HG03378 (cell line): ENCODE measurements at regions not wholly inside any gene's neighbourhood (a gene's known extent, or its start where the extent isn't known, plus 50 kb on each side); places are given as distances from the start of the nearest gene placed in this dataset.

Source experiments
- ATAC-seq: cut with Tn5 transposase; IDR thresholded peaks from one replicate; pipeline ENCODE4 v1.9.1; 2021; ENCODE audit warnings: mild to moderate bottlenecking, moderate library complexity; ENCODE audit not compliant: unreplicated experiment

DNA sequence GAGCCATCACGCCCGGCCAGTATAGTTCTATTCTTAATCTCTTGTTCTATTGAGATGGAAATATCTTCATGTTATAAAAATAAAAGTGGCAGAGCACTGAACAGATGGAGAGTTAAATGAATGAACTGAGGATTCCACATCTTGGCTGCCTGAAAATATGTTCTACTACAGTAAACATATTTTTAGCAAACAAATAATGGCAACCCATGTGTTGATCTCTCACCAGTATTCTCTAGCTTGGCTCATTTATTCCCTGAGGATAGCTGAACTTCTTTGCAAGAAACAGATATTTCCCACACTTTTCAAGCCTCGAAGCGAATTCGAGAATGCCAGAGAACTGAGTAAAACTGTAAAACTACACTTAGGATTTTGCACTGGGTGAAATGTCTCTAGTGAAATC, 58.9 kb downstream of the DIRAS3 start:
- ATAC-seq, result no peak

DNA sequence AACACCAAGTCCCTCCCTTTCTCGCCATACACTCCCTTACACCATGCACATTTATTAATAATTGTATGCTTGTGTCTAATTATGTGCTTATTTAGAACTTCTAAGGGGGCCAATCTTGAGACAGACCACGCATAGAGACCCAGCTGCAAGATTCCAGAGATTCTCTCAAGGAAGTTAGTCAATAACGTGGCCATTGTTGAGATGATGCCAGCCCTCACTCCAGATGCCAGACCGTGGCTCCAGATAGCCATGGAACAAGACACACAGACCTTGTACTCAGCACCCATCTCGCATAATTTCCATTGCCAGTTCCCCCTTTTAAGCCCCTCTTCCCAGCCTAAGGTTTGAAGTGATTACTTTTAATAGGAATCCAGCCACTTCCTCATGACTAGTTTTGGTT, 62.4 kb downstream of the DIRAS3 start:
- no peak for ATAC-seq

DNA sequence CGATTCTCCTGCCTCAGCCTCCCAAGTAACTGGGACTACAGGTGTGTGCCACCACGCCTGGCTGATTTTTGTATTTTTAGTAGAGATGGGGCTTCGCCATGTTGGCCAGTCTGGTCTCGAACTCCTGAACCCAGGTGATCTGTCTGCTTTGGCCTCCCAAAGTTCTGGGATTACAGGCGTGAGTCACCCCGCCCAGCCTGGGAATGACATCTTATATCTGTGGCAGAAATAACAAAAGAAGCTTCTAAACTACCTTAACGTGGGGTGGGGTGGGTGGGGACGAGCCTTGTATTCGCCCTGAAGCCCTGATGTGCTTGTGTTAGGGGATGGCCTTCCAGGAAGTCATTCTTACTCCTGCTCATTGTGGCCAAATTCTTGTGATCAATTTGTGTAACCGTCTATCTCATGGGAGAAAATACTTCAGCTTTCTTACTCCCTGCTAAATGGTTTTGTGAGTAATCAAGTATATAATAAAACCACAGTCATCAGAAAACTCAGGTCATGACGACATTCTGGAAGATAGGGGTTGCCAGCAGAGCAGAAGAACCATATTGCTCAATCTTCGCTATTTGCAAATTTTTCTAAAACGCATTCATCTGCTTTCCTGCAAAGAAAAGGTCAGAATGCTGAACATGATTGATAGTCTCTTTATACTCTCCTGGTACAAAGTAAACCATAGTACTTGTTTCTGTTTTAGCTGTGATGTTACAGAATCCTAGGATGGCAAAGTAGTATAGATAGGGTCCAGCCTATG, 63.2 kb downstream of the DIRAS3 start:
- ATAC-seq, result no peak

DNA sequence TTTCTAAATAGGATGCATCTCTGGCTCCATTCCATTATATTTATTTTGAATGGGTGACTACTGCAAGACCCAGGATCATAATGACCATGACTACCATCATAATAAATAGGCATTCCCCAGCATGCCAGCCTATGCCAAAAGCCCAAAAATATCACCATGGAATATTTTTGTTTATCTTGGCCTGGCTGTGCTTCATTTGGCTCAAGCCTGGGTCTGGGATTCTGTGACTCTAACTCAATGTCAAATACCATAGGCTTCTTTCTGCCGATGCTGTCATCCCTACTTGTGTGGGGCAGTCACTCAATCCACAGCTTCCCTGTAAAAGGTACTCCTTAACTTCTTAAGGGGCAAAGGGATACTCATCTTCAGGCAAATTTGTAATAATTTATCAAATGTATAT, 66.6 kb downstream of the DIRAS3 start:
- no peak for ATAC-seq

DNA sequence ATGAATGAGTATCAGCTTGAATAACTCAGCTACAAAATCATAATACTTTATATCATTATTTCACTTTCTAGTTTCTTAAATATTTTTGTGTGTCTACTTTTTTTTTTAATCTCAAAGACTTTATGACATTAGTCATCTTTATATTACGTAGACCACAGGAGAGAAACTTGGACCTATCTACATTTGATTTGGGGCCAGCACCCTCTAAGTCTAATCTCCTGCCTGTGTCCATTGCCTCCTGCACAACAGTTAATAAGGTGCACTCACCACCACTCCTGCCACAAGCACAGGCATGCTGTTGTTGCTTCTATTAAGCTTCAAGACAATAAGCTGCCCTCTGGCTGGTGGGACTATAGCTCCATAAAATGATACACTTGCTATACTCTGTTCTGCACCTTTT, 70.4 kb downstream of the DIRAS3 start:
- no peak for ATAC-seq

DNA sequence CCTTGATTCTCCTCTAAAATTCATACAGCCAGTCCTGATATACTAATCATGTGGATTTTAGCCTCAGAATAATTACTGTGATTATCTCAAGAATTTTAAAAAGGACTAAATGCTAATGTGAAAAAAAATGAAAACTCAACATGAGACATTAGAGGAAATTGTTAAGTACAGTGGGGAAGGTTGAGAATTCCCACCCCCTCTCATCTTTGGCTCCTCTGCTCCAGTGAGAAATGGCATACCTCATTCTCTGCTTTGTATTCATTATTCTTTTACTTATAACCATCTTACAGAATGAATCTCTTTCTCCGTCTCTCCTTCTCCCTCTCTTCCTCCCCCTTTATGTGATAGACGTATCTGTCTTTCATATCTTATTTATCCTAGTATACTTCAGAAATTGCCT, 70.9 kb downstream of the DIRAS3 start:
- ATAC-seq, result no peak

DNA sequence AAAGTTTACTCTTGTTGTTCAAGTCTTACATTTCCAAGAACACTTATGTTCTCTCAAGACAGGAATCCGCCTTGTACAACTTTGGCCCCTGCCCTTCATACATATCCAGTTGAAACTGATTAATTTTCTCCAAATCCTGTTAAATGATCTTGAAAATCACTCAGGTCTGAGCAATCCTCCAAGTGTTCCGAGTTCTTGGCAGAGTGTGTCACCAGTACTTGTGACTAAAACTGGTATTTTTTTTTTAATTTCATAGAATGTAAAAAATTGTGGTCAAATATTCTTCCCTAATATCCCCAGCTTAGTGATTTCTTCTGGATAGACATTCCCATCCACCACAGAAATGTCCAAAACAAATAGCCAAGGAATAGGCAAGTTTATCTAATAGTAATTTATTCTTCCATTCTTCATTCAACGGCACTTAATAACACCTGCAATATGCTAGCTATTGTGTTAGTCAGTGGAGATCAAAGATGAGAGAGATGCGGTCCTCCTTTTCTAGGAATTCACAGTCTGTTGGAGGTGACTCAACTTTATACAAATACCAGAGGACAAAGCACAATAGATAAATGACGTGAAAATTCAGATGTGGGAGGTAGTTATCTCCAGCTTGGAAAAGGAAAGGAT, 71.4 kb downstream of the DIRAS3 start:
- ATAC-seq, result no peak

DNA sequence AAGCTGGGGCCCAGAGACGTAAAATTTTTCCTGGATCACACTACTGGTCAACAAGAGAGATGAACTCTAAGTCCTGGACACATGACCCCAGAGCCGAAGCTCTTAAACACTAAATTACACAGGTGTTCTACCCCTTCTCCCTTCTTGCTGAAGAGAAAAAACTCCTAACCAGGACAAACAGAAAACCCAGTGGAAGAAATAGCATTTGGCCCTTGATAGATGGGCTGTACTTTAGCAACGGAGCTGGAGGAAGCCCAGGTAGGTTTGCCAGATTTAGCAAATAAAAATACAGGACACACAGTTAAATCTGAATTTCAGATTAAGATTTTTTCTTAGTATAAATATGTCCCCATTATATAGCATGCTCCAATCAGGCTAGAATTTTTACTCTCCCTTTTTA, 72.7 kb downstream of the DIRAS3 start:
- ATAC-seq, result no peak

DNA sequence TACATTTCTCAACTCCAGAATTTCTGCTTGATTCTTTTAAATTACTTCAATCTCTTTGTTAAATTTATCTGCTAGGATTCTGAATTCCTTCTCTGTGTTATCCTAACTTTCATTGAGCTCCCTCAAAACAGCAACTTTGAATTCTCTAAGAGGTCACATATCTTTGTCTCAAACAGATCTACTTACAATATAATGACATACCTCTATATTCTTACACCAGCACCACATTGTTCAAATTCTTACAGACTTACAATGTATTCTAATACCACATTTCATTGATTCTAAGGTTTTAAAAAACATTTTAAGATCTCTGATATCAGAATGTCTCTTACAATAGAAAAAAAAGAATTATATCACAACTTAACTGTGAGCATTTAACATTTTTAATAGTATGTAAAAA, 77.4 kb downstream of the DIRAS3 start:
- no peak for ATAC-seq

DNA sequence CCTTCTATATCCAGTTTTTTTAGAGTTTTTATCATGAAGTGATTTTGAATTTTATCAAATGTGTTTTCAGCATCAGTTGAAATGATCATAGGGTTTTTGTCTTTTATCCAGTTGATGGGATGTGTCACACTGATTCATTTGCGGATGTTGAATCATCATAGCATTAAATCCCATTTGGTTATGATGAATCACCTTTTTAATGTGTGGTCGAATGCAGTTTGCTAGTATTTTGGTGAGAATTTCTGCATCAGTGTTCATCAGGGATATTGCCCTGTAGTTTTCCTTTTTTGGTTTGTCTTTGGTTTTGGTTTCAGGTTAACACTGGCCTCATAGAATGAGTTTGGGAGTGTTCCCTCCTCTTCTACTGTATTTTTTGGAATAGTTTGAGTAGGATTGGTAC, 80.3 kb downstream of the DIRAS3 start:
- ATAC-seq, result no peak

DNA sequence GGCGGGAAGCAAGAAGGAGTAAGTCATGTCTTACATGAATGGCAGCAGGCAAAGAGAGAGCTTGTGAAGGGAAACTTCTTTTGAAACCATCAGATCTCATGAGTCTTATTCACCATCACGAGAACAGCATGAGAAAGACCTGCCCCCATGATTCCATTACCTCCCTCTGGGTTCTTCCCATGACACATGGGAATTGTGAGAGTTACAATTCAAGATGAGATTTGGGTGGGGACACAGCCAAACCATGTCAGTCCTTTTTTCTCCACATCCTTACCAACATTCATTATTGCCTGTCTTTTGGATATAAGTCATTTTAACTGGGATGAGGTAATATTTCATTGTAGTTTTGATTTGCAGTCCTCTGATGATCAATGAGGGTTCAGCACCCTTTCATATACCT, 81.0 kb downstream of the DIRAS3 start:
- ATAC-seq, result no peak

DNA sequence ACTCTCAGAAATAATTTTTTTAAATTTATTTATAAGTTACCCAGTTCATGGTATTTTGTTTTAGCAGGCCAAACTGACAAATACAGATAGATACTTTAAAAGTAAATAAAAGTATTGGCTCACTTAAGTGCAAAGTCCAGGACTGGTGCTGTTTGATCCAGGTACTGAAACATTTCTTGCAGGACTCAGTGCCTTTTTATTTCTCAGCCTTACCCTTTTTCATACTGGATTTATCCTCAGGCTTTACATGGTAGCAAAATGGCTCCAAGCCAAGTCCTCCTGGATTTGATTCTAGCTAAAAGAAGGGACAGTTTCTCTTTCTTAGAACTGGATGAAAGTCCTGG, 83.8 kb downstream of the DIRAS3 start:
- ATAC-seq, result no peak

DNA sequence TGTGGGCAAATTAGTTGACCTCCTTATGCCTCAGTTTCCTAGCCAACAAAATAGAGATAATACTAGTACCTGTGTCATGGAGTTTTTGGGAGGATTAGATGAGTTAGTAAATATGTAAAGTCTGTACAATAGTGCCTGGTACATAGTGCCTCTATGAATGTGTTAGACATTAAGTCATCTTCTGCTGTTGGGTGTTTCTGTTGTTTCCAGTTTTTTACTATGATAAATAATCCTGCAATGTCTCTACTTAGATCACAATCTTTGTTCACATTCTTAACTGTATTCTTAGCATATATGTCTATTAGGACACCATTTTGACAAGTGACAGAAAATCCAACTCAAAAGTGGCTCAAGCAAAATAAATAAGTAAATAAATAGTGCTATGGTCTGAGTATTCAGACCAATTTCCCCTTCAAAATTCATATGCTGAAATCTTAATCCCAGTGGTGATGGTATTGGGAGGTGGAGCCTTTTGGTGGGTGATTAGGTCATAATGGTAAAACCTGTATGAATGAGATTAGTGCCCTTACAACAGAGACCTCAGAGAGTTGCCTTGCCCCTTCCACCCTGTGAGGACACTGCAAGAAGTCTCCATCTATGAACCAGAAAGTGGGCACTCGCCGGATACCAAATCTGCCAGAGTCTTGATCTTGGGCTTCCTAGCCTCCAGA, 84.3 kb downstream of the DIRAS3 start:
- no peak for ATAC-seq

DNA sequence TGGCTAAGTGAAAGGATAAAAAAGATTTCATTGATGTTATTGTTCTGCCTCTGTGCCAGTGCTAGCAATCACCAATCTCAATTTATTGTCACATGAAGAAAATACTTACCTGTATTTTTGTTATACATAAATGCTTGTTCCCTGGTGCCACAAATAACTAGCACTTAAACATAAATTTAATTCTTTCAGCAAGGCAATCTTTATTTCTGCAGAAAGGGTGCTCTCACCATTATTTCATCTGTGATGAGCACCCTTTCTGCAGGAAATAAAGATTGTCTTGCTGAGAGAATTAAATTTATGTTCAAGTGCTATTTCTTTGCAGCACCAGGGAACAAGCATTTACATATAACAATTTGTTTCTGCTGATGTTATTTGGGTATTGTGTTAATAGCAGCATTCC, 87.2 kb downstream of the DIRAS3 start:
- ATAC-seq, result no peak

DNA sequence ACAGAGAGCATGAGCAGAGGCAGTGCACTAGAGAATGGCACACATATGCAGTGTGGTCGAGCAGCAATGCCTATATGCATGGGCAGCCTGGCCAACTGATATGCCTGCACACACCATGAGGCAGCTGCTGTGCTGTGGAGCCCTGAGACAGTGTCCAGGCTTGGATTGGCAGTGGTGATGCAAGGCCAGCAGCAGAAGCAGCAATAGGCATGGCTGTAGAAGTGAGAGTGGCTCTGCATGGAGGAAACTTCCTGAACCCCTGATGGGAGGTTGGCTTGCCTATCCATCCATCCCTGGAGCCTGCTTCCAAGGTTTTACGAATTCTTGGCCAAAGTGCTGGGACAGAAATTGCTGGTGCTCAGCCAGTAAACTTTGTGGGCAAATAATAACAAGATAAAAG, 89.7 kb downstream of the DIRAS3 start:
- ATAC-seq, result no peak

DNA sequence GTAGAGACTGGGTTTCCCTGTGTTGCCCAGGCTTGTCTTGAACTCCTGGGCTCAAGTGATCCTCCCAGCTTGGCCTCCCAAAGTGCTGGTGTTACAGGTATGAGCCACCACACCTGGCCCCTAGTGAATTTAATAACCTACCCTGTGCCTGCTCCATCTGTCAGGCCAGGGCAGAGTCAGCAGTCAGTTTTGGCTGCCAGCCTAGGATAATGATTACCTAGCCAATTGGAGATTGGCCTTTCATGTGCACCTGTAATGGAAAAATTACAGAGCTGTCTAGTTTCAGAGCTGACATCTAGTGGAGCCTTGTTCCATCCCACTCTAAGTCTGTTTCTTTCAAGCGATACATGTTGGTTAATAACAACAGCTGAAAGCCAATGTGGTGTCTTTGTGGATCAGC, 92.0 kb downstream of the DIRAS3 start:
- ATAC-seq, result no peak

DNA sequence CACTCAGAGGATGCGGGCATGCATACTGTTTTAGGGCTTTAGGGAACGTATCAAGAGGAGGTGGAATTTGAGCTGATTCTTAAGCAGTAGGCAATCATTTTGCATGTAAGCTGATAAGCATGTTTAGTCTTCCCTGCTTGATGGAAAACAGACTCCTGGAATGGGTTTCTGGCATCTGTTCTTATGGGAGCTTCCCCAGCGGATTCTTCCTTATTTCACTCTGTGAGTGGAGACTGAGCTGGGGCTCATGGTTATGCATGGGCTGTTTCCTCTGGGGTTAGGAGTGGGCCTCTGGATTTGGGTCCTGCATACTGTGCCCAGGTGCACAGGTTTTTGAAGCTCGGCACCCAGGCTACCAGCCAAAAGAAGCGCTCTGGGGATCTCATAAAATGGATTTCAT, 93.4 kb downstream of the DIRAS3 start:
- ATAC-seq, result no peak

DNA sequence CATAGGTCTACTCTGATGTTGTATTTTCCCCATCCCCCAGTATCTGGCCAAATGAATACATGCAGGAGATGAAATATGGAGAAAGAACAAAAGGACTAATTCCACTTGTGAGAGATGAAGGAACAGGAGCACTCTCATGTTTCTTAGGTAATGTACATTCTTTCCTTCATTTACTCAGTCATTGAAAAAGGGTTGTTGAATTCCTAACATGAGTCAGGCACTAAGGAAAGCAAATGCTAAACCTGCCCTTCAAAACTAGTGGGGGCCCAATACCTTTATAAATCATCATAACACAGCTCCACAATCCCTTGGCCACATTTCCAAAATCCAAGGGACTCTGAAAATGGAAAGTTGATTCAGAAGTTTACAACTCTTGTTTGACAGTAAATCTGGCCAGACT, 94.3 kb downstream of the DIRAS3 start:
- no peak for ATAC-seq

DNA sequence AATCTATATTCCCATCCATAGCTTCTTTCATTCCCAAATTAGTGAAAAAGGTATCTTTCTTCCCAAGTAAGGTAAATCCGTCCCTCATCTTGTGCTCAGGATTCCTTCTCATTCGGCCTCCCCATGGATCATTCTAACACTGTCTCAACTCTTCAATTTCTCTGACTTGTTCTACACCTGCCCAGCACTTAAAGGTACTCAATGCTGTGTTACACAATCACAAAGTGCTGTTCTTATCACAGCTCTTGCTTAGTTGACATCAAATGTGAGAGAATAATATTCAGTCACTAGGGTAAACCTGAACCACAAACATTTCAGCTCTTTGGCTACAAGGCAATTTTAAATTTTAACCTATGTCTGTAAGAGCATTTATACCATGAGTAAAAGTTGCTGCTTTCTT, 94.8 kb downstream of the DIRAS3 start:
- ATAC-seq, result no peak

DNA sequence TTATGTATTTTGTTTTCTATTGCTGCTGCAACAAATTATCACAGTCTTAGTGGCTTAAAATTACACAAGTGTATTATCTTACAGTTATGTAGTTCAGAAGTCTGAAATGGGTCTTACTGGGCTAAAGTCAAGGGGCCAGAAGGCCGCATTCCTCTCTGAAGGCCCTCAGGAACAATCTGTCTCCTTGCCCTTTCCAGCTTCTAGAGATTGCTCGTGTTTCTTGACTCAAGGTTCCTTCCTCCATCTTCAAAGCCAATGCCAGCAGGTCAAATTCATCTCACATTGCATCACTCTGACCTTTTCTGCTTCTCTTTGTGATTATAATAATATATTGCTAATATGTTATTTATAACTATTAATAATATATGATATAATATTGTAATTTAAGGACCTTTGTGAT, 97.1 kb downstream of the DIRAS3 start:
- ATAC-seq, result no peak

DNA sequence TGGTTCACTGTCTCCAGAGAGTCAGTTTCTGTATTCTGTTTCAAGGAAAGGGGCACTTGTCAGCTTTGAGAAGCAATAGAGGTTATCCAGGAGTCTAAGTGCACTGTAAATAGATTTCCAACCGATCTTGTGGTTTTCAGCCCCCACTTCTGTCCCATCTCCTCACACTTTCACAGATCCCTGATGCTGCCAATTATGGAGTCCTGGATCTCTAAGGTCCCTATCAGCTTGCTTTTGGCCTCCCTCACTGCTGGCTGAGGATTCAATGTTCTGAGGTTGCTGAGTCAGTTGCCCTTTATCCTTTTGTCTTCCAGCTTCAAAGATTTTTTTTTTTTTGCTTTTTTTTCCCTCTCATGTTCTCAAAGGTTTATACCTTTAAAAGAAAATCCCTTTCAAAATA, 98.4 kb downstream of the DIRAS3 start:
- ATAC-seq, result no peak

DNA sequence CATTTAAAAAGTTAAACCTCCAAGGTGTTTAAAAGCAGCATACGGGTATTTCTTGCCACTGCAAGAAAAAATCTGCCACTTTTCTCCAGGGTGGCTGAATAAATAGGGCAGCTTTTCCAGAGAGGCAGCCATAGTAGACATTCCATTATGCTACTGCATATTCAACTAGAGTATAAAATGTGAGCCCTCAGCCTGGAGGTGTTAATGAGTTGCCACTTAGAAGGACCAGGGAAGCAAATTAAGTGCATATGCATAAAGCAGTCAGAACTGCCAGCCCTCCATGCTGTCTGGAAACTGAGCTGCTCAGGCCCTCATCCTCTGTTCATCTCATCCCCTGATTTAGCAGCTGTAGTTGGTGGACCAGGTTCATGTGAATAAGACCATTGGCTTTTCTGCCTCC, 99.4 kb downstream of the DIRAS3 start:
- no peak for ATAC-seq
